ENCODE measurements at regions not wholly inside any gene's neighbourhood (a gene's known extent, or its start where the extent isn't known, plus 50 kb on each side); places are given as distances from the start of the nearest gene placed in this dataset.

DNA sequence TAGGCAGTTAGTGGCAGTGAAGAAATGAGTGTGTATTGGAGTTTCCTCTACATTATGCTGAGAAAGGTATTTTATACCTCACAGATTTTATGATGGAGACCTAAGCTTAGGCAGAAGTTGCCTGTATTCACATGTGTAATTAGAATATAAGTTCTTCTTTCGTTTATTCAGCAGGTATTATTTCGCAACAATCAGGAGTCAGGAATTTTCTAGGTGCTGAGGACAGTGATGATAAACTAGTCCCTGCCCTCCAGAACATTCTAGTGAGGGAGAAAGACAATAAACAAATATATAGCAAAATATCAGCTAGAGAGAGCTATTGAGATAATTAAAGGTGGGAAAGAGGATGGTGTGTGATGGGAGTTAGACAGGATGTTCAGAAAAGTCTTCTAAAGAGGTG lies 345.7 kb downstream of the GRIN2B start:
- no peak for TF ChIP-seq HNRNPH1 (optimal IDR thresholded peaks at IDR 0.05; ENCODE audit: low read depth, low read length)
- no peak for TF ChIP-seq KDM1A (CRISPR knock-in tag; IDR thresholded peaks at IDR 0.05)
- TF ChIP-seq SRSF1 (optimal IDR thresholded peaks at IDR 0.05; ENCODE audit: low read depth, low read length): no peak
- TF ChIP-seq, protein P1, sequence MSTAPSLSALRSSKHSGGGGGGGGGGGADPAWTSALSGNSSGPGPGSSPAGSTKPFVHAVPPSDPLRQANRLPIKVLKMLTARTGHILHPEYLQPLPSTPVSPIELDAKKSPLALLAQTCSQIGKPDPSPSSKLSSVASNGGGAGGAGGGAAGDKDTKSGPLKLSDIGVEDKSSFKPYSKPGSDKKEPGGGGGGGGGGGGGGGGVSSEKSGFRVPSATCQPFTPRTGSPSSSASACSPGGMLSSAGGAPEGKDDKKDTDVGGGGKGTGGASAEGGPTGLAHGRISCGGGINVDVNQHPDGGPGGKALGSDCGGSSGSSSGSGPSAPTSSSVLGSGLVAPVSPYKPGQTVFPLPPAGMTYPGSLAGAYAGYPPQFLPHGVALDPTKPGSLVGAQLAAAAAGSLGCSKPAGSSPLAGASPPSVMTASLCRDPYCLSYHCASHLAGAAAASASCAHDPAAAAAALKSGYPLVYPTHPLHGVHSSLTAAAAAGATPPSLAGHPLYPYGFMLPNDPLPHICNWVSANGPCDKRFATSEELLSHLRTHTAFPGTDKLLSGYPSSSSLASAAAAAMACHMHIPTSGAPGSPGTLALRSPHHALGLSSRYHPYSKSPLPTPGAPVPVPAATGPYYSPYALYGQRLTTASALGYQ (CRISPR knock-in tag; IDR thresholded peaks at IDR 0.05): no peak
- TF ChIP-seq, protein P2, sequence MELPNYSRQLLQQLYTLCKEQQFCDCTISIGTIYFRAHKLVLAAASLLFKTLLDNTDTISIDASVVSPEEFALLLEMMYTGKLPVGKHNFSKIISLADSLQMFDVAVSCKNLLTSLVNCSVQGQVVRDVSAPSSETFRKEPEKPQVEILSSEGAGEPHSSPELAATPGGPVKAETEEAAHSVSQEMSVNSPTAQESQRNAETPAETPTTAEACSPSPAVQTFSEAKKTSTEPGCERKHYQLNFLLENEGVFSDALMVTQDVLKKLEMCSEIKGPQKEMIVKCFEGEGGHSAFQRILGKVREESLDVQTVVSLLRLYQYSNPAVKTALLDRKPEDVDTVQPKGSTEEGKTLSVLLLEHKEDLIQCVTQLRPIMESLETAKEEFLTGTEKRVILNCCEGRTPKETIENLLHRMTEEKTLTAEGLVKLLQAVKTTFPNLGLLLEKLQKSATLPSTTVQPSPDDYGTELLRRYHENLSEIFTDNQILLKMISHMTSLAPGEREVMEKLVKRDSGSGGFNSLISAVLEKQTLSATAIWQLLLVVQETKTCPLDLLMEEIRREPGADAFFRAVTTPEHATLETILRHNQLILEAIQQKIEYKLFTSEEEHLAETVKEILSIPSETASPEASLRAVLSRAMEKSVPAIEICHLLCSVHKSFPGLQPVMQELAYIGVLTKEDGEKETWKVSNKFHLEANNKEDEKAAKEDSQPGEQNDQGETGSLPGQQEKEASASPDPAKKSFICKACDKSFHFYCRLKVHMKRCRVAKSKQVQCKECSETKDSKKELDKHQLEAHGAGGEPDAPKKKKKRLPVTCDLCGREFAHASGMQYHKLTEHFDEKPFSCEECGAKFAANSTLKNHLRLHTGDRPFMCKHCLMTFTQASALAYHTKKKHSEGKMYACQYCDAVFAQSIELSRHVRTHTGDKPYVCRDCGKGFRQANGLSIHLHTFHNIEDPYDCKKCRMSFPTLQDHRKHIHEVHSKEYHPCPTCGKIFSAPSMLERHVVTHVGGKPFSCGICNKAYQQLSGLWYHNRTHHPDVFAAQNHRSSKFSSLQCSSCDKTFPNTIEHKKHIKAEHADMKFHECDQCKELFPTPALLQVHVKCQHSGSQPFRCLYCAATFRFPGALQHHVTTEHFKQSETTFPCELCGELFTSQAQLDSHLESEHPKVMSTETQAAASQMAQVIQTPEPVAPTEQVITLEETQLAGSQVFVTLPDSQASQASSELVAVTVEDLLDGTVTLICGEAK (IDR thresholded peaks at IDR 0.05): no peak
- TF ChIP-seq, protein P2 (CRISPR knock-in tag; IDR thresholded peaks at IDR 0.05): no peak
- no peak for TF ChIP-seq SALL2 (CRISPR knock-in tag; IDR thresholded peaks at IDR 0.05)
- no peak for TF ChIP-seq HNRNPL (IDR thresholded peaks at IDR 0.05; ENCODE audit: low read depth, low read length)
- no peak for TF ChIP-seq HMG20B (CRISPR knock-in tag; conservative IDR thresholded peaks at IDR 0.05)
- no peak for TF ChIP-seq CHD4 (IDR thresholded peaks at IDR 0.05; ENCODE audit: borderline replicate concordance, low read length)
- TF ChIP-seq, protein P3, sequence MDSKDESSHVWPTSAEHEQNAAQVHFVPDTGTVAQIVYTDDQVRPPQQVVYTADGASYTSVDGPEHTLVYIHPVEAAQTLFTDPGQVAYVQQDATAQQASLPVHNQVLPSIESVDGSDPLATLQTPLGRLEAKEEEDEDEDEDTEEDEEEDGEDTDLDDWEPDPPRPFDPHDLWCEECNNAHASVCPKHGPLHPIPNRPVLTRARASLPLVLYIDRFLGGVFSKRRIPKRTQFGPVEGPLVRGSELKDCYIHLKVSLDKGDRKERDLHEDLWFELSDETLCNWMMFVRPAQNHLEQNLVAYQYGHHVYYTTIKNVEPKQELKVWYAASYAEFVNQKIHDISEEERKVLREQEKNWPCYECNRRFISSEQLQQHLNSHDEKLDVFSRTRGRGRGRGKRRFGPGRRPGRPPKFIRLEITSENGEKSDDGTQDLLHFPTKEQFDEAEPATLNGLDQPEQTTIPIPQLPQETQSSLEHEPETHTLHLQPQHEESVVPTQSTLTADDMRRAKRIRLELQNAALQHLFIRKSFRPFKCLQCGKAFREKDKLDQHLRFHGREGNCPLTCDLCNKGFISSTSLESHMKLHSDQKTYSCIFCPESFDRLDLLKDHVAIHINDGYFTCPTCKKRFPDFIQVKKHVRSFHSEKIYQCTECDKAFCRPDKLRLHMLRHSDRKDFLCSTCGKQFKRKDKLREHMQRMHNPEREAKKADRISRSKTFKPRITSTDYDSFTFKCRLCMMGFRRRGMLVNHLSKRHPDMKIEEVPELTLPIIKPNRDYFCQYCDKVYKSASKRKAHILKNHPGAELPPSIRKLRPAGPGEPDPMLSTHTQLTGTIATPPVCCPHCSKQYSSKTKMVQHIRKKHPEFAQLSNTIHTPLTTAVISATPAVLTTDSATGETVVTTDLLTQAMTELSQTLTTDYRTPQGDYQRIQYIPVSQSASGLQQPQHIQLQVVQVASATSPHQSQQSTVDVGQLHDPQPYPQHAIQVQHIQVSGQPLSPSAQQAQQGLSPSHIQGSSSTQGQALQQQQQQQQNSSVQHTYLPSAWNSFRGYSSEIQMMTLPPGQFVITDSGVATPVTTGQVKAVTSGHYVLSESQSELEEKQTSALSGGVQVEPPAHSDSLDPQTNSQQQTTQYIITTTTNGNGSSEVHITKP (CRISPR knock-in tag; IDR thresholded peaks at IDR 0.05; ENCODE audit: low read depth): no peak
- TF ChIP-seq ZNF660 (CRISPR knock-in tag; IDR thresholded peaks at IDR 0.05; ENCODE audit: borderline replicate concordance, low read depth): no peak
- TF ChIP-seq ZNF549 (CRISPR knock-in tag; IDR thresholded peaks at IDR 0.05): no peak
- no peak for TF ChIP-seq NR3C1 (CRISPR knock-in tag; IDR thresholded peaks at IDR 0.05)

All from HepG2 (cell line).